ENCODE measurements at regions not wholly inside any gene's neighbourhood (a gene's known extent, or its start where the extent isn't known, plus 50 kb on each side); places are given as distances from the start of the nearest gene placed in this dataset.

- WGBS, 2 donors, result 48 to 49% methylated on average over 3 of the region's 3 CpGs
- H3K9me3 ChIP-seq (ENCODE audit: control insufficient read depth, low read length), result no peaks in the 10 kb centered on the region
- no peaks in the 10 kb centered on the region for H3K27me3 ChIP-seq (ENCODE audit: control insufficient read depth in 1 of 2, insufficient read depth in 2 of 2, low read length in 1 of 2)
- no peaks in the 10 kb centered on the region for H3K36me3 ChIP-seq (ENCODE audit: control insufficient read depth in 1 of 2, insufficient read depth in 2 of 2, low read length in 1 of 2)
- H3K4me1 ChIP-seq (ENCODE audit: control insufficient read depth in 1 of 2, insufficient read depth in 2 of 2, low read length in 2 of 2), result no peaks in the 10 kb centered on the region
- no peak overlapping the region for H3K27ac ChIP-seq (ENCODE audit: low read depth in 1 of 2, low read length in 2 of 2)
- intact Hi-C loops (cut with DNase I), result no loop called here
- DNase-seq (no peak), ATAC-seq (ENCODE audit: low FRiP score) (no peak)
- H3K4me3 ChIP-seq (ENCODE audit: low read length in 2 of 2), result no peak overlapping the region
These were observed 305.9 kb upstream of the RORA start for GRCh38 chr15:61534986-61535385.

DNA sequence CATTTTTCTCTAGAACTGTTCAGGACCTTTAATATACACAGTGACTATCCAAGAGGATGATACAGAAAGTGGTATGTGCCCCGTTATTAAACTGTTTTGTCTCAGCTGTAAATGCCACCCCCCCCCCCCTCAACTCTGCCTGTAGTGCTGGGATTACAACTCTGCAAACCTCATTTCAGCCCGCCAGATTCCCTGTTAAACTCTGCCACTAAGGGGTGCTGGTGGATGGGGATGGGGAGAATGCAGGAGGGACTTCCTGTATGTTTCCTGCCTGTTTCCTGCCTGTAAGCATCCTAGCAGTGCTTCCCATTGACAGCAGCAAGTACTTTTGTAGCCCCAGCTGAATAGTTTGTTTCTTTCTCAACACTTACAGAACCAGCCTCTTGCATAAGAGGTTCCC, 301.7 kb upstream of the RORA start:
- intact Hi-C loops (cut with DNase I), result no loop called here
- no peak overlapping the region for H3K4me3 ChIP-seq (ENCODE audit: low read length in 2 of 2)
- H3K27me3 ChIP-seq (ENCODE audit: control insufficient read depth in 1 of 2, insufficient read depth in 2 of 2, low read length in 1 of 2), result no peaks in the 10 kb centered on the region
- DNase-seq (no peak), ATAC-seq (ENCODE audit: low FRiP score) (no peak)
- H3K9me3 ChIP-seq (ENCODE audit: control insufficient read depth, low read length), result no peaks in the 10 kb centered on the region
- 73 to 82% methylated on average over 2 of the region's 2 CpGs for WGBS, 2 donors
- no peaks in the 10 kb centered on the region for H3K36me3 ChIP-seq (ENCODE audit: control insufficient read depth in 1 of 2, insufficient read depth in 2 of 2, low read length in 1 of 2)
- no peaks in the 10 kb centered on the region for H3K4me1 ChIP-seq (ENCODE audit: control insufficient read depth in 1 of 2, insufficient read depth in 2 of 2, low read length in 2 of 2)
- H3K27ac ChIP-seq (ENCODE audit: low read depth in 1 of 2, low read length in 2 of 2), result no peak overlapping the region

DNA sequence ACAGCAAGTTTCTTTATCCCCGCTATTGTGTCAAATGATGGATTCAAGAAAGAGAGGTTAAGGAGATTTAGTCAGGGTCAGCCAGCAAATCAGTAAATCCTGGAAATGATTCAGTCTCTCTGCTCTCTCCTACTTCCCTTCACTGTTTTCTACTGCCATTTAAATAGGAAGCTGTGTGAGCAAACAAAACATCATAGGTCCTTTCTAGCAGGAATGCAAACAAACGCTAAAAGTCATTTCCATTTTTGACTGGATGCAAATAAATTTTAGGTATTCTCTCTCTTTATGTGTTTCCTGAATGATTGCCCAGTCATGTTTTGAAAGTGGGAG, 299.4 kb upstream of the RORA start:
- no peaks in the 10 kb centered on the region for H3K4me1 ChIP-seq (ENCODE audit: control insufficient read depth in 1 of 2, insufficient read depth in 2 of 2, low read length in 2 of 2)
- no peak for ATAC-seq (ENCODE audit: low FRiP score)
- WGBS, 2 donors, result 29 to 31% methylated on average over 2 of the region's 2 CpGs
- no peaks in the 10 kb centered on the region for H3K9me3 ChIP-seq (ENCODE audit: control insufficient read depth, low read length)
- no peaks in the 10 kb centered on the region for H3K36me3 ChIP-seq (ENCODE audit: control insufficient read depth in 1 of 2, insufficient read depth in 2 of 2, low read length in 1 of 2)
- intact Hi-C loops (cut with DNase I), result no loop called here
- H3K27me3 ChIP-seq (ENCODE audit: control insufficient read depth in 1 of 2, insufficient read depth in 2 of 2, low read length in 1 of 2), result no peaks in the 10 kb centered on the region
- DNase-seq, result no peak
- no peak overlapping the region for H3K4me3 ChIP-seq (ENCODE audit: low read length in 2 of 2)
- H3K27ac ChIP-seq (ENCODE audit: low read depth in 1 of 2, low read length in 2 of 2), result no peak overlapping the region

GRCh38 chr15:61527836-61528580, 298.9 kb upstream of the RORA start:
- 56 to 57% methylated on average over 9 of the region's 9 CpGs for WGBS, 2 donors
- Histone ChIP-seq H3K4me3 (ENCODE audit: low read length in 2 of 2) (no peak overlapping the region), H3K27me3 (ENCODE audit: control insufficient read depth in 1 of 2, insufficient read depth in 2 of 2, low read length in 1 of 2) (no peaks in the 10 kb centered on the region), H3K9me3 (ENCODE audit: control insufficient read depth, low read length) (no peaks in the 10 kb centered on the region), H3K4me1 (ENCODE audit: control insufficient read depth in 1 of 2, insufficient read depth in 2 of 2, low read length in 2 of 2) (no peaks in the 10 kb centered on the region), H3K27ac (ENCODE audit: low read depth in 1 of 2, low read length in 2 of 2) (no peak overlapping the region), H3K36me3 (ENCODE audit: control insufficient read depth in 1 of 2, insufficient read depth in 2 of 2, low read length in 1 of 2) (no peaks in the 10 kb centered on the region)
- intact Hi-C loops (cut with DNase I), result no loop called here
- DNase-seq, result no peak
- no peak for ATAC-seq (ENCODE audit: low FRiP score)

DNA sequence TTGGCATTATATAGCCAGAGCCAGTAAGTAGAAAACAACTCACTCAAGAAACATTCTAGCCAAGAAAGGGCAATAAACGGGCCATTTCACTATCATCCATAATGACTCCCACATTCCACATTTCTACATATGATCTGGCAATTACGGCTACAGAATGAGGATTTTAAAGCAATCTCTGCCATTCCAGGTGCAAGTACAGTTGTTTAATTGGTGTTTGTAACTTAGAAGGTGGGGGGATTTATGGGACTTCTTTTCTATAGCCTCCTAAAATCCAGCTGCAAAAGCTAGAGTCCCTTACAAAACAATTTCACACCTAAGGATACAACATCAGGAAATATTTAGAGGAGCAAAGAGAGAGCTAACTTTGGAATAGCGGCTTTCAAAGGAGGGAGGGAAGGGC, 295.4 kb upstream of the RORA start:
- Histone ChIP-seq H3K27ac (ENCODE audit: low read depth in 1 of 2, low read length in 2 of 2) (no peak overlapping the region), H3K9me3 (ENCODE audit: control insufficient read depth, low read length) (no peaks in the 10 kb centered on the region), H3K4me3 (ENCODE audit: low read length in 2 of 2) (no peak overlapping the region), H3K27me3 (ENCODE audit: control insufficient read depth in 1 of 2, insufficient read depth in 2 of 2, low read length in 1 of 2) (no peaks in the 10 kb centered on the region), H3K4me1 (ENCODE audit: control insufficient read depth in 1 of 2, insufficient read depth in 2 of 2, low read length in 2 of 2) (no peaks in the 10 kb centered on the region), H3K36me3 (ENCODE audit: control insufficient read depth in 1 of 2, insufficient read depth in 2 of 2, low read length in 1 of 2) (no peaks in the 10 kb centered on the region)
- ATAC-seq (ENCODE audit: low FRiP score) (no peak), DNase-seq (no peak)
- 72 to 78% methylated on average over 3 of the region's 3 CpGs for WGBS, 2 donors
- intact Hi-C loops (cut with DNase I), result no loop called here

- Histone ChIP-seq H3K9me3 (ENCODE audit: control insufficient read depth, low read length) (no peaks in the 10 kb centered on the region), H3K27ac (ENCODE audit: low read depth in 1 of 2, low read length in 2 of 2) (no peak overlapping the region), H3K4me1 (ENCODE audit: control insufficient read depth in 1 of 2, insufficient read depth in 2 of 2, low read length in 2 of 2) (no peaks in the 10 kb centered on the region), H3K27me3 (ENCODE audit: control insufficient read depth in 1 of 2, insufficient read depth in 2 of 2, low read length in 1 of 2) (no peaks in the 10 kb centered on the region), H3K4me3 (ENCODE audit: low read length in 2 of 2) (no peak overlapping the region), H3K36me3 (ENCODE audit: control insufficient read depth in 1 of 2, insufficient read depth in 2 of 2, low read length in 1 of 2) (no peaks in the 10 kb centered on the region)
- DNase-seq (no peak), ATAC-seq (ENCODE audit: low FRiP score) (no peak)
- intact Hi-C loops (cut with DNase I), result no loop called here
- 74 to 75% methylated on average over 2 of the region's 2 CpGs for WGBS, 2 donors
These were observed 295.0 kb upstream of the RORA start for GRCh38 chr15:61524086-61524485.

- intact Hi-C loops (cut with DNase I), result no loop called here
- Histone ChIP-seq H3K36me3 (ENCODE audit: control insufficient read depth in 1 of 2, insufficient read depth in 2 of 2, low read length in 1 of 2) (no peaks in the 10 kb centered on the region), H3K4me3 (ENCODE audit: low read length in 2 of 2) (no peak overlapping the region), H3K27me3 (ENCODE audit: control insufficient read depth in 1 of 2, insufficient read depth in 2 of 2, low read length in 1 of 2) (no peaks in the 10 kb centered on the region), H3K27ac (ENCODE audit: low read depth in 1 of 2, low read length in 2 of 2) (no peak overlapping the region), H3K9me3 (ENCODE audit: control insufficient read depth, low read length) (no peaks in the 10 kb centered on the region), H3K4me1 (ENCODE audit: control insufficient read depth in 1 of 2, insufficient read depth in 2 of 2, low read length in 2 of 2) (no peaks in the 10 kb centered on the region)
- ATAC-seq (ENCODE audit: low FRiP score) (no peak), DNase-seq (no peak)
These were observed 293.3 kb upstream of the RORA start for GRCh38 chr15:61522411-61522810.

DNA sequence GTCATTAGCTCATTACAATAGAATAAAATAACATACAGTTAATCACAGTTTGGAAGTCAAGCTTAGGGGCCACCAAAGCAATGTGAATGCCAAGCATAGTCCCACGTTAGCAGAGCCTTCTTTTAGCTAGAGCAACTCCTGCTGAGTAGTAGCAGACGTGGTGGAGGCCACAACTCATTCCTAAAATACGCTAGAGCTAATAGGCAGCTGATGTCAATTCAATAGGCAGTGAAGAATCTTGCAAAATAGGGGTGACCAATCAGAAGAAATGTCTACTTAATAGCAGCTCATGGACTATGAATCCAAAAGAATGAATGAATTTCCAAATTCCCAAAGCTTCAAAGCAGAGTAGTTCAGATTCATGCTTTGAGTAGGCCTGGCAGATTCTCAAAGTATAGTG, 292.9 kb upstream of the RORA start:
- H3K4me3 ChIP-seq (ENCODE audit: low read length in 2 of 2), result no peak overlapping the region
- DNase-seq (no peak), ATAC-seq (ENCODE audit: low FRiP score) (no peak)
- no peak overlapping the region for H3K27ac ChIP-seq (ENCODE audit: low read depth in 1 of 2, low read length in 2 of 2)
- H3K9me3 ChIP-seq (ENCODE audit: control insufficient read depth, low read length), result no peaks in the 10 kb centered on the region
- intact Hi-C loops (cut with DNase I), result no loop called here
- WGBS, 2 donors, result 44 to 83% methylated on average over 3 of the region's 3 CpGs
- no peaks in the 10 kb centered on the region for H3K36me3 ChIP-seq (ENCODE audit: control insufficient read depth in 1 of 2, insufficient read depth in 2 of 2, low read length in 1 of 2)
- no peaks in the 10 kb centered on the region for H3K4me1 ChIP-seq (ENCODE audit: control insufficient read depth in 1 of 2, insufficient read depth in 2 of 2, low read length in 2 of 2)
- H3K27me3 ChIP-seq (ENCODE audit: control insufficient read depth in 1 of 2, insufficient read depth in 2 of 2, low read length in 1 of 2), result no peaks in the 10 kb centered on the region

- no peaks in the 10 kb centered on the region for H3K36me3 ChIP-seq (ENCODE audit: control insufficient read depth in 1 of 2, insufficient read depth in 2 of 2, low read length in 1 of 2)
- no peak for DNase-seq
- 81 to 84% methylated on average over 1 of the region's 1 CpG for WGBS, 2 donors
- intact Hi-C loops (cut with DNase I), result no loop called here
- no peaks in the 10 kb centered on the region for H3K4me1 ChIP-seq (ENCODE audit: control insufficient read depth in 1 of 2, insufficient read depth in 2 of 2, low read length in 2 of 2)
- H3K27ac ChIP-seq (ENCODE audit: low read depth in 1 of 2, low read length in 2 of 2), result no peak overlapping the region
- no peak overlapping the region for H3K4me3 ChIP-seq (ENCODE audit: low read length in 2 of 2)
- ATAC-seq (ENCODE audit: low FRiP score), result no peak
- no peaks in the 10 kb centered on the region for H3K9me3 ChIP-seq (ENCODE audit: control insufficient read depth, low read length)
- H3K27me3 ChIP-seq (ENCODE audit: control insufficient read depth in 1 of 2, insufficient read depth in 2 of 2, low read length in 1 of 2), result no peaks in the 10 kb centered on the region
These were observed 290.2 kb upstream of the RORA start for GRCh38 chr15:61519296-61519695.

All from aorta (tissue), 5 donors.